ENCODE measurements at regions not wholly inside any gene's neighbourhood (a gene's known extent, or its start where the extent isn't known, plus 50 kb on each side); places are given as distances from the start of the nearest gene placed in this dataset.
"Not testable (repeated sequence)": the region's sequence is repeated elsewhere in the genome, so short reads cannot be mapped to it uniquely, and the experiment has no call there.

- no peak overlapping the region for H3K4me3 Mint-ChIP-seq
- H3K4me1 Mint-ChIP-seq (ENCODE audit: low read depth), result no peaks in the 10 kb centered on the region
- ATAC-seq (replicated peaks in 1 of 2) (no peak), DNase-seq (no peak)
- H3K36me3 Mint-ChIP-seq (ENCODE audit: insufficient read depth in 2 of 2), result peaks cover 0 to 1% of the 10 kb centered on the region in 2 donors
- peaks cover 5 to 7% of the 10 kb centered on the region in 2 donors for H3K9me3 Mint-ChIP-seq
- no peak overlapping the region for H3K27ac Mint-ChIP-seq
- no peaks in the 10 kb centered on the region for H3K27me3 Mint-ChIP-seq (ENCODE audit: low read depth)
Measured at GRCh38 chr9:12394105-12394504, 299.1 kb upstream of the TYRP1 start.

GRCh38 chr9:12403721-12404120, 289.5 kb upstream of the TYRP1 start:
- no peaks in the 10 kb centered on the region for H3K36me3 Mint-ChIP-seq (ENCODE audit: insufficient read depth in 2 of 2)
- H3K4me3 Mint-ChIP-seq, result no peak overlapping the region
- no peaks in the 10 kb centered on the region for H3K27me3 Mint-ChIP-seq (ENCODE audit: low read depth)
- peaks cover 0 to 8% of the 10 kb centered on the region in 2 donors for H3K9me3 Mint-ChIP-seq
- no peak overlapping the region for H3K27ac Mint-ChIP-seq
- DNase-seq (no peak), ATAC-seq (replicated peaks in 1 of 2) (no peak)
- H3K4me1 Mint-ChIP-seq (ENCODE audit: low read depth), result no peaks in the 10 kb centered on the region

- H3K9me3 Mint-ChIP-seq, result peaks cover 3 to 9% of the 10 kb centered on the region in 2 donors
- no peaks in the 10 kb centered on the region for H3K36me3 Mint-ChIP-seq (ENCODE audit: insufficient read depth in 2 of 2)
- no peaks in the 10 kb centered on the region for H3K4me1 Mint-ChIP-seq (ENCODE audit: low read depth)
- no peak overlapping the region for H3K27ac Mint-ChIP-seq
- no peak overlapping the region for H3K4me3 Mint-ChIP-seq
- H3K27me3 Mint-ChIP-seq (ENCODE audit: low read depth), result no peaks in the 10 kb centered on the region
- ATAC-seq (replicated peaks in 1 of 2) (no peak), DNase-seq (no peak)
Measured at GRCh38 chr9:12413986-12414385, 279.2 kb upstream of the TYRP1 start.

GRCh38 chr9:12414514-12414913, 278.7 kb upstream of the TYRP1 start:
- Mint-ChIP-seq H3K27me3 (ENCODE audit: low read depth) (no peaks in the 10 kb centered on the region), H3K9me3 (peaks cover 3 to 9% of the 10 kb centered on the region in 2 donors), H3K4me3 (no peak overlapping the region), H3K36me3 (ENCODE audit: insufficient read depth in 2 of 2) (no peaks in the 10 kb centered on the region), H3K4me1 (ENCODE audit: low read depth) (no peaks in the 10 kb centered on the region), H3K27ac (no peak overlapping the region)
- ATAC-seq (replicated peaks in 1 of 2), result no peak
- DNase-seq, result no peak

- Mint-ChIP-seq H3K4me1 (ENCODE audit: low read depth) (no peaks in the 10 kb centered on the region), H3K4me3 (no peak overlapping the region), H3K36me3 (ENCODE audit: insufficient read depth in 2 of 2) (no peaks in the 10 kb centered on the region), H3K9me3 (peaks cover 2 to 9% of the 10 kb centered on the region in 2 donors), H3K27me3 (ENCODE audit: low read depth) (no peaks in the 10 kb centered on the region), H3K27ac (no peak overlapping the region)
- no peak for ATAC-seq (replicated peaks in 1 of 2)
- DNase-seq, result no peak
Measured at GRCh38 chr9:12415361-12415760, 277.8 kb upstream of the TYRP1 start.

DNA sequence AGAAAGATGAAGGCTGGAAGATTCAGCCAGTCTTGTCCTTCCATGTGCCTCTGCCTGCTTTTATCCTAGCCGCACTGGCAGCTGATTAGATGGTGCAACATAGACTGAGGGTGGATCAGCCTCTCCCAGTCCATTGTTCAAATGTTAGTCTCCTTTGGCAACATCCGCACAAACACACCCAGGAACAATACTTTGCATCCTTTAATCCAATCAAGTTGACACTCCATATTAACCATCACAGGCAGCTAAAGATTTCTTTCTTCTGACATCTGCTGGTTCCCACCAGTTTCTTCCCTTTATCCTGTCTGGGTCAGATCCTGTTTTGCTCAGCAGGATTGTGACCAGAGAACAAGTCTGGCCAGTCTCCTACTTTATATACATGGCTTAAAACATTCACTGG, 276.5 kb upstream of the TYRP1 start:
- Mint-ChIP-seq H3K4me3 (no peak overlapping the region), H3K4me1 (ENCODE audit: low read depth) (no peaks in the 10 kb centered on the region), H3K9me3 (peaks cover 4 to 6% of the 10 kb centered on the region in 2 donors), H3K36me3 (ENCODE audit: insufficient read depth in 2 of 2) (no peaks in the 10 kb centered on the region), H3K27ac (no peak overlapping the region), H3K27me3 (ENCODE audit: low read depth) (no peaks in the 10 kb centered on the region)
- ATAC-seq (replicated peaks in 1 of 2) (no peak), DNase-seq (no peak)

GRCh38 chr9:12424243-12424642, 268.9 kb upstream of the TYRP1 start:
- DNase-seq, result no peak
- Mint-ChIP-seq H3K4me3 (no peak overlapping the region), H3K4me1 (ENCODE audit: low read depth) (no peaks in the 10 kb centered on the region), H3K27ac (no peak overlapping the region), H3K36me3 (ENCODE audit: insufficient read depth in 2 of 2) (peaks cover 0 to 2% of the 10 kb centered on the region in 2 donors), H3K27me3 (ENCODE audit: low read depth) (no peaks in the 10 kb centered on the region), H3K9me3 (peaks cover 7 to 8% of the 10 kb centered on the region in 2 donors)
- ATAC-seq (replicated peaks in 1 of 2), result no peak

DNA sequence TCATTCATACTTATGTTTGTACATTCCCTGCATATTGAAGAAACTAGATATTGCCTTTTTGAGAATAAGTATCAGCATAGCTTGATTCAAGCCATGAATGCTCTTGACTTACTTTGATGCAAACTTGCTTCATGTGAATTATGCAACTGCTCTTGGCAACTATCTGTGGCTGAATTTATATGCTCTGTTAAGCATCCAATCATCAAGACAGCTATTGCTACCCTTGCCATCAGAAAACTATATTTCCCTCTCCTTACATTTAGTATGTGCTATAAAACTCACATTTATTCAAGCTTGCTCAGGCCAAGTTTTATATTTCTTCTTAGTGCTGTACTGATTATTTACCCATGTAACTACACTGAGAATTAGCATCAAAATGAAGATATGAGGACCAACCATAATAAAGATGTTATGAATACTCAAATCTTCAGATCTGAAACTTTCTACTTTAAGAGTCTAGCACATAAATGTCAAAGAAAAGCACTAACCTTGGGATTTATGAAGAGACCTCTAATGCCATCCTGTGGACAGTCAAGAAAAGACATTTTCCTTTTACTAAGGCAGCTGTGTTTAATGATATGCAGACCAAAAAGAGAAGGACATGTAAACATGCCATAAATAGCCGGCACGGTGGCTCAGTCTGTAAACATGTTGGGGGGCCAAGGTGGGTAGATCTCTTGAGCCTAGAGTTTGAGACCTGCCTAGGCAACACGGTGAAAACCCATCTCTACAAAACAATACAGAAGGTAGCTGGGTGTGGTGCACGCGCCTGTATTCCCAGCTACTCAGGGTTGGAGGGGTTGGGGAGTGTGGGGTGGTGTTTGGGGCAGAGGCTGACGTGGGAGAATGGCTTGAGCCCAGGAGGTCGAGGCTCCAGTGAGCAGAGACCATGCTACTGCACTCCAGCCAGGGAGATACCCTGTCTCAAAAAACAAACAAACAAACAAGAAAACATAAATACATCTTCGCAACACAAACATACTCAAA, 267.0 kb upstream of the TYRP1 start:
- peaks cover 6 to 12% of the 10 kb centered on the region in 2 donors for H3K9me3 Mint-ChIP-seq
- no peak for ATAC-seq (replicated peaks in 1 of 2)
- peaks cover 0 to 2% of the 10 kb centered on the region in 2 donors for H3K36me3 Mint-ChIP-seq (ENCODE audit: insufficient read depth in 2 of 2)
- H3K27ac Mint-ChIP-seq, result no peak overlapping the region
- DNase-seq, result no peak
- no peaks in the 10 kb centered on the region for H3K27me3 Mint-ChIP-seq (ENCODE audit: low read depth)
- no peaks in the 10 kb centered on the region for H3K4me1 Mint-ChIP-seq (ENCODE audit: low read depth)
- H3K4me3 Mint-ChIP-seq, result no peak overlapping the region

DNA sequence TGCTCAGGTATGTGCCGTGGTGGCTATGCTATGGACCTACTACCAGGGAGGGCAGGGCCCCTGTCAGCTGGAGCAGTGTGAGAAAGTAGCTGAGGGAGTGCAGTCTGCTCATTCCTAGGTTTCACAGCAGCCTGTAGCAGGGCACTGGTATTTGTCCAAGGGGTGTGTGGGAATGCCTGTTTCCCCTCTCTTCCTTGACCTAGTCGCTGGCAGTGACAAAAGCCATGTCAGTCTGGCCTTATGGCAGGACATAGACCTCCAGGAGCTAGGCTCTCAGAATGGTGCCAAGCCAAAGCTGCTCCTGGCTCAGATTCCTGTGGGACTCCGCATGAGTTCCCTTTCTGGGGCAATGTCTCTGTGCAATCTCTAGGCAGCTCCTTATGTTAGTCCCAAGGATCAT, 253.9 kb upstream of the TYRP1 start:
- Mint-ChIP-seq H3K9me3 (peaks cover 8 to 22% of the 10 kb centered on the region in 2 donors), H3K4me1 (ENCODE audit: low read depth) (no peaks in the 10 kb centered on the region), H3K27me3 (ENCODE audit: low read depth) (no peaks in the 10 kb centered on the region), H3K36me3 (ENCODE audit: insufficient read depth in 2 of 2) (peaks cover 3 to 6% of the 10 kb centered on the region in 2 donors), H3K4me3 (no peak overlapping the region), H3K27ac (no peak overlapping the region)
- DNase-seq (no peak), ATAC-seq (replicated peaks in 1 of 2) (no peak)

DNA sequence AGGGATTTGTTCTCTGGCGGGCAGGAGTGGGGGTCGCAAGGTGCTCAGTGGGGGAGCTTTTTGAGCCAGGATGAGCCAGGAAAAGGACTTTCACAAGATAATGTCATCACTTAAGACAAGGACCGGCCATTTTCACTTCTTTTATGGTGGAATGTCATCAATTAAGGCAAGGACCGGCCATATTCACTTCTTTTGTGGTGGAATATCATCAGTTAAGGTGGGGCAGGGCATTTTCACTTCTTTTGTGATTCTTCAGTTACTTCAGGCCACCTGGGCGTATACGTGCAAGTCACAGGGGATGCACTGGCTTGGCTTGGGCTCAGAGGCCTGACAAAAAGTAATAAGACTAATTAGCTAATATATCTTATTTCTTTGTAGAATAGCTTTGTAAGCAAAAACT, 252.1 kb upstream of the TYRP1 start:
- H3K36me3 Mint-ChIP-seq (ENCODE audit: insufficient read depth in 2 of 2); H3K4me3 Mint-ChIP-seq; H3K27me3 Mint-ChIP-seq (ENCODE audit: low read depth); H3K27ac Mint-ChIP-seq; DNase-seq; H3K4me1 Mint-ChIP-seq (ENCODE audit: low read depth); ATAC-seq (replicated peaks in 1 of 2): not testable (repeated sequence)
- peaks cover 5 to 19% of the 10 kb centered on the region in 2 donors for H3K9me3 Mint-ChIP-seq

- no peak for ATAC-seq (replicated peaks in 1 of 2)
- Mint-ChIP-seq H3K4me1 (ENCODE audit: low read depth) (no peaks in the 10 kb centered on the region), H3K27me3 (ENCODE audit: low read depth) (no peaks in the 10 kb centered on the region), H3K4me3 (no peak overlapping the region), H3K9me3 (peaks cover 5 to 18% of the 10 kb centered on the region in 2 donors), H3K27ac (no peak overlapping the region), H3K36me3 (ENCODE audit: insufficient read depth in 2 of 2) (peaks cover 3 to 6% of the 10 kb centered on the region in 2 donors)
- DNase-seq, result no peak
Measured at GRCh38 chr9:12441506-12441905, 251.7 kb upstream of the TYRP1 start.

GRCh38 chr9:12448246-12448645, 244.9 kb upstream of the TYRP1 start:
- H3K4me1 Mint-ChIP-seq (ENCODE audit: low read depth), result no peaks in the 10 kb centered on the region
- H3K27ac Mint-ChIP-seq, result no peak overlapping the region
- H3K4me3 Mint-ChIP-seq, result no peak overlapping the region
- no peak for DNase-seq
- H3K36me3 Mint-ChIP-seq (ENCODE audit: insufficient read depth in 2 of 2), result peaks cover 0 to 1% of the 10 kb centered on the region in 2 donors
- H3K27me3 Mint-ChIP-seq (ENCODE audit: low read depth), result no peaks in the 10 kb centered on the region
- no peak for ATAC-seq (replicated peaks in 1 of 2)
- peaks cover 5 to 9% of the 10 kb centered on the region in 2 donors for H3K9me3 Mint-ChIP-seq

GRCh38 chr9:12457237-12457636, 235.9 kb upstream of the TYRP1 start:
- no peak for ATAC-seq (replicated peaks in 1 of 2)
- Mint-ChIP-seq H3K4me1 (ENCODE audit: low read depth) (no peaks in the 10 kb centered on the region), H3K27me3 (ENCODE audit: low read depth) (no peaks in the 10 kb centered on the region)

More at GRCh38 chr9:12457237-12457636, 235.9 kb upstream of the TYRP1 start:
- H3K27ac Mint-ChIP-seq, result no peak overlapping the region
- H3K36me3 Mint-ChIP-seq (ENCODE audit: insufficient read depth in 2 of 2), result peaks cover 0 to 2% of the 10 kb centered on the region in 2 donors
- DNase-seq, result no peak
- peaks cover 5 to 18% of the 10 kb centered on the region in 2 donors for H3K9me3 Mint-ChIP-seq
- H3K4me3 Mint-ChIP-seq, result no peak overlapping the region

Data from activated T-cell treated with anti-CD3 and anti-CD28 coated beads, Interleukin-2, amount 50 U/mL, for 72 hours (primary cell).